Uterus (tissue), 3 donors: ENCODE measurements at regions not wholly inside any gene's neighbourhood (a gene's known extent, or its start where the extent isn't known, plus 50 kb on each side); places are given as distances from the start of the nearest gene placed in this dataset.

ENCODE experiments used
- DNase-seq, 2 donors: peaks; one replicate each; pipeline ENCODE4 v3.0.0-alpha.2; 2019 to 2020
- H3K27ac ChIP-seq, 2 donors: fragments of 200-600 bp; sonication (generic); 1 replicate in 1 of 2; 2 replicates in 1 of 2; pipeline ENCODE4 v1.5.1; 2016 to 2018
- H3K27me3 ChIP-seq, 2 donors: fragments of 200-600 bp; sonication (generic); one replicate each; pipeline ENCODE4 v1.5.1; 2018 to 2019; ENCODE audit warnings: control low read depth in 1 of 2
- H3K36me3 ChIP-seq, 2 donors: fragments of 200-600 bp; sonication (generic); one replicate each; pipeline ENCODE4 v1.5.1; 2019; ENCODE audit warnings: control low read depth in 1 of 2
- H3K4me1 ChIP-seq, 2 donors: fragments of 200-600 bp; sonication (generic); one replicate each; pipeline ENCODE4 v1.5.1; 2018 to 2019; ENCODE audit warnings: control low read depth in 1 of 2
- H3K4me3 ChIP-seq, 2 donors: fragments of 200-600 bp; sonication (generic); 1 replicate in 1 of 2; 2 replicates in 1 of 2; pipeline ENCODE4 v1.5.1; 2018 to 2019; ENCODE audit warnings: mild to moderate bottlenecking in 1 of 2
- H3K9me3 ChIP-seq, 2 donors: fragments of 200-600 bp; sonication (generic); one replicate each; pipeline ENCODE4 v1.5.1; 2019; ENCODE audit warnings: control low read depth in 1 of 2
- POLR2A ChIP-seq, 2 donors: fragments of 450-650 bp; IDR thresholded peaks; one replicate each; pipeline ENCODE4 v1.6.1; 2016; ENCODE audit warnings: antibody characterized with exemption in 2 of 2, mild to moderate bottlenecking in 1 of 2, moderate library complexity in 1 of 2
- intact Hi-C: fragments of 100-400 bp; cut with DNase I; formaldehyde crosslinking; loops from one replicate; pipeline ENCODE4 v1.15.1; 2023; ENCODE audit warnings: low total_unique reads
- TF ChIP-seq, protein P1 (sequence below), 4 experiments: fragments of 200-600 bp in 2 of 4; fragments of 450-650 bp in 2 of 4; sonication (generic) in 2 of 4; IDR thresholded peaks; one replicate each; pipeline ENCODE4 v1.5.1; 2016 to 2019; ENCODE audit warnings: antibody characterized with exemption in 4 of 4, mild to moderate bottlenecking in 2 of 4, moderate library complexity in 1 of 4
- donor health status: DM: yes; HTN: yes; CAD: no.

- DNase-seq = no peak
- TF ChIP-seq POLR2A (IDR thresholded peaks at IDR 0.05) = no peak
- TF ChIP-seq, protein P1, sequence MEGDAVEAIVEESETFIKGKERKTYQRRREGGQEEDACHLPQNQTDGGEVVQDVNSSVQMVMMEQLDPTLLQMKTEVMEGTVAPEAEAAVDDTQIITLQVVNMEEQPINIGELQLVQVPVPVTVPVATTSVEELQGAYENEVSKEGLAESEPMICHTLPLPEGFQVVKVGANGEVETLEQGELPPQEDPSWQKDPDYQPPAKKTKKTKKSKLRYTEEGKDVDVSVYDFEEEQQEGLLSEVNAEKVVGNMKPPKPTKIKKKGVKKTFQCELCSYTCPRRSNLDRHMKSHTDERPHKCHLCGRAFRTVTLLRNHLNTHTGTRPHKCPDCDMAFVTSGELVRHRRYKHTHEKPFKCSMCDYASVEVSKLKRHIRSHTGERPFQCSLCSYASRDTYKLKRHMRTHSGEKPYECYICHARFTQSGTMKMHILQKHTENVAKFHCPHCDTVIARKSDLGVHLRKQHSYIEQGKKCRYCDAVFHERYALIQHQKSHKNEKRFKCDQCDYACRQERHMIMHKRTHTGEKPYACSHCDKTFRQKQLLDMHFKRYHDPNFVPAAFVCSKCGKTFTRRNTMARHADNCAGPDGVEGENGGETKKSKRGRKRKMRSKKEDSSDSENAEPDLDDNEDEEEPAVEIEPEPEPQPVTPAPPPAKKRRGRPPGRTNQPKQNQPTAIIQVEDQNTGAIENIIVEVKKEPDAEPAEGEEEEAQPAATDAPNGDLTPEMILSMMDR (IDR thresholded peaks at IDR 0.05) = no peak
- Histone ChIP-seq H3K27me3 (no peaks in the 10 kb centered on the region), H3K4me3 (no peak overlapping the region), H3K27ac (no peak overlapping the region), H3K36me3 (no peaks in the 10 kb centered on the region), H3K4me1 (no peaks in the 10 kb centered on the region), H3K9me3 (no peaks in the 10 kb centered on the region)
- intact Hi-C loops = no loop called here
These were observed 183.8 kb downstream of the EMP1 start for GRCh38 chr12:13380297-13380696.

GRCh38 chr12:13379531-13380188, 183.1 kb downstream of the EMP1 start:
- no peak overlapping the region for H3K27ac ChIP-seq
- H3K27me3 ChIP-seq = no peaks in the 10 kb centered on the region
- H3K4me3 ChIP-seq = no peak overlapping the region
- no peak for DNase-seq
- no peaks in the 10 kb centered on the region for H3K9me3 ChIP-seq
- no peak for TF ChIP-seq POLR2A (IDR thresholded peaks at IDR 0.05)
- H3K4me1 ChIP-seq = no peaks in the 10 kb centered on the region
- intact Hi-C loops = no loop called here
- H3K36me3 ChIP-seq = no peaks in the 10 kb centered on the region

- TF ChIP-seq, protein P1 (IDR thresholded peaks at IDR 0.05) = no peak
- TF ChIP-seq POLR2A (IDR thresholded peaks at IDR 0.05) = no peak
- H3K27ac ChIP-seq = no peak overlapping the region
- H3K4me3 ChIP-seq = no peak overlapping the region
- DNase-seq = no peak
- intact Hi-C loops = no loop called here
- no peaks in the 10 kb centered on the region for H3K27me3 ChIP-seq
- no peaks in the 10 kb centered on the region for H3K36me3 ChIP-seq
- no peaks in the 10 kb centered on the region for H3K4me1 ChIP-seq
- no peaks in the 10 kb centered on the region for H3K9me3 ChIP-seq
These were observed 181.2 kb downstream of the EMP1 start for GRCh38 chr12:13377698-13378097.

DNA sequence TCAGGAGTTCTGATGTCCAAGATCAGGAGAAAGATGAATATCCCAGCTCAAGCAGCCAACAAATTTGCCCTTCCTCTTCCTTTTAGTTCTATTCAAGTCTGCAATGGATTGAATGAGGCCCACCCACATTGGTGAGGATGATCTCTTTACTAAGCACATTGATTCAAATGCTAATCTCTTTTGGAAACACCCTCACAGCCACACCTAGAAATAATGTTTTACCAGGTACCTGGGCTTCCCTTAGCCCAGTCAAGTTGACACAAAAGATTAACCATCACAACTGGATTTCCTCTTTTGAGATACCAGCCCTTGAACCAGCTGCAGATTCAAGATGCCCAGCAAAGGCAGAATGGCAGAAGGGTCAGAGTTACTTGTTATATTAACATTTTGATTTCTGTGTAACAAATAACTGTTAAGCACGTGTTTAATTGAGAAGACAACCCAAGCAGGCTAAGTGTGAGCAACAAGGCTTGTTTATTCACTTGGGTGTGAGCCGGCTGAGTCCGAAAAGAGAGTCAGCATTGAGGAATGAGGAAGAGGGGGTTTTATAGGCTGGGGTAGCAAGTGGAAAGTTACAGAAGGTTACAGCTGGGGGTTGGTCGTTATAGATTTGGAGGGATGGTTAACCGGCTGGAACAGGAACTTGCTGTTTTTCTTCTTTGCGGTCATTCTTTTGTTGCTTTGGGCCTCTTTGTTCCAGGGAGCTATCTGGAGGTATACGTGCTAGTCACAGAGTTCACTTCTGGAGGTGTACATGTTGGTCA, 180.3 kb downstream of the EMP1 start:
- Histone ChIP-seq H3K4me3 (no peak overlapping the region), H3K9me3 (no peaks in the 10 kb centered on the region), H3K36me3 (no peaks in the 10 kb centered on the region), H3K27me3 (no peaks in the 10 kb centered on the region), H3K27ac (no peak overlapping the region), H3K4me1 (no peaks in the 10 kb centered on the region)
- DNase-seq = no peak
- TF ChIP-seq POLR2A (IDR thresholded peaks at IDR 0.05) = no peak
- TF ChIP-seq, protein P1 (IDR thresholded peaks at IDR 0.05) = no peak
- intact Hi-C loops = no loop called here

- Histone ChIP-seq H3K27ac (no peak overlapping the region), H3K4me1 (no peaks in the 10 kb centered on the region), H3K9me3 (no peaks in the 10 kb centered on the region), H3K36me3 (no peaks in the 10 kb centered on the region), H3K27me3 (no peaks in the 10 kb centered on the region), H3K4me3 (no peak overlapping the region)
- no peak for TF ChIP-seq POLR2A (IDR thresholded peaks at IDR 0.05)
- TF ChIP-seq, protein P1 (IDR thresholded peaks at IDR 0.05) = no peak
- intact Hi-C loops = no loop called here
- DNase-seq = no peak
These were observed 179.2 kb downstream of the EMP1 start for GRCh38 chr12:13375583-13376345.
